ENCODE measurements at regions not wholly inside any gene's neighbourhood (a gene's known extent, or its start where the extent isn't known, plus 50 kb on each side); places are given as distances from the start of the nearest gene placed in this dataset.

DNA sequence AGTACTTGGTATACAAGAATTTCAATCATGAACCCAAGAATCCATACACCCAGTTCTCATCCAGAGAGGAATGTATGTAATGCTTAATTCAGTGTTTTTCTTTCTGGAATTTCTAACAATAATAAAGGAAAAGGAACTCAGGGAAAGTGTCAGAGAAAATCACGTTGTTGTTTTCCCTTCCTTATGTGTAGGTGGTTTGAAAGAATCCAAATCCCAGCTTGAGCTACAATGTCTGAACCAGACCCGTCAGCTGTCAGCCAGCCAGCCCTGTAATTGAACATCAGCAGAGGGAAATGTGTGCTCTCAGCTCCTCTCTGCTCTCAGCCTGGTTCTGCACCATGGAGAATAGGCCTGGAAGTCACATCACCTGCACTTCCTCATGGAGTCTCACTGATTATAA is 126.5 kb downstream of the TMEM30B start:
- TF ChIP-seq POLR2A (IDR thresholded peaks at IDR 0.05) = no peak
- TF ChIP-seq, protein P1, sequence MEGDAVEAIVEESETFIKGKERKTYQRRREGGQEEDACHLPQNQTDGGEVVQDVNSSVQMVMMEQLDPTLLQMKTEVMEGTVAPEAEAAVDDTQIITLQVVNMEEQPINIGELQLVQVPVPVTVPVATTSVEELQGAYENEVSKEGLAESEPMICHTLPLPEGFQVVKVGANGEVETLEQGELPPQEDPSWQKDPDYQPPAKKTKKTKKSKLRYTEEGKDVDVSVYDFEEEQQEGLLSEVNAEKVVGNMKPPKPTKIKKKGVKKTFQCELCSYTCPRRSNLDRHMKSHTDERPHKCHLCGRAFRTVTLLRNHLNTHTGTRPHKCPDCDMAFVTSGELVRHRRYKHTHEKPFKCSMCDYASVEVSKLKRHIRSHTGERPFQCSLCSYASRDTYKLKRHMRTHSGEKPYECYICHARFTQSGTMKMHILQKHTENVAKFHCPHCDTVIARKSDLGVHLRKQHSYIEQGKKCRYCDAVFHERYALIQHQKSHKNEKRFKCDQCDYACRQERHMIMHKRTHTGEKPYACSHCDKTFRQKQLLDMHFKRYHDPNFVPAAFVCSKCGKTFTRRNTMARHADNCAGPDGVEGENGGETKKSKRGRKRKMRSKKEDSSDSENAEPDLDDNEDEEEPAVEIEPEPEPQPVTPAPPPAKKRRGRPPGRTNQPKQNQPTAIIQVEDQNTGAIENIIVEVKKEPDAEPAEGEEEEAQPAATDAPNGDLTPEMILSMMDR (IDR thresholded peaks at IDR 0.05) = no peak
